Endothelial cell of umbilical vein (primary cell): ENCODE measurements at regions not wholly inside any gene's neighbourhood (a gene's known extent, or its start where the extent isn't known, plus 50 kb on each side); places are given as distances from the start of the nearest gene placed in this dataset.

Experiments
- BruUV-seq: library from RNA; stranded (reverse); fragments of 400-500 nt; replicated peaks from 2 replicates; lab custom pipeline; 2021; lab: Mats Ljungman, UMichigan
- CTCF ChIA-PET: fragments of 300-600, 350-600 bp; sonication (Branson Sonifier 250); formaldehyde crosslinking; loops from one replicate; lab custom pipeline; 2021; ENCODE audit warnings: antibody characterized with exemption, inconsistent platforms; lab: Charles Lee
- POLR2A ChIA-PET: fragments of 300-600, 350-600 bp; sonication (Branson Sonifier 250); formaldehyde crosslinking; loops from one replicate; lab custom pipeline; 2021; ENCODE audit warnings: antibody characterized with exemption, inconsistent platforms; lab: Charles Lee
- DNase-seq: peaks from one replicate; pipeline ENCODE4 v3.0.0-alpha.2; 2011; ENCODE audit warnings: low read depth, low spot score
- FAIRE-seq: peaks from 2 replicates; lab custom pipeline; 2011; peaks lifted over from hg19 to GRCh38; lab: Jason Lieb, UNC
- H2AFZ ChIP-seq: 2 replicates; pipeline ENCODE4 v1.6.0; 2012; ENCODE audit warnings: low read depth, low read length, control low read depth, inconsistent platforms
- H3K27ac ChIP-seq: 2 replicates; pipeline ENCODE4 v1.5.1; 2011; ENCODE audit warnings: low read depth, mild to moderate bottlenecking, control low read depth, low read length, moderate library complexity; ENCODE audit not compliant: insufficient read depth
- H3K27me3 ChIP-seq, 2 experiments: 2 replicates each; pipeline versions ENCODE4 v1.6.0 to v1.6.1; 2011; ENCODE audit warnings: low read length in 2 of 2, mixed read lengths in 1 of 2; ENCODE audit not compliant: control insufficient read depth in 2 of 2, insufficient read depth in 2 of 2
- H3K36me3 ChIP-seq, 2 experiments: 2 replicates in 1 of 2; 3 replicates in 1 of 2; pipeline ENCODE4 v1.5.1; 2011; ENCODE audit warnings: low read length in 2 of 2, mild to moderate bottlenecking in 1 of 2, moderate library complexity in 1 of 2; ENCODE audit not compliant: control insufficient read depth in 2 of 2, insufficient read depth in 2 of 2; ENCODE audit errors: extremely low read depth in 1 of 2
- H3K4me1 ChIP-seq: 3 replicates; pipeline ENCODE4 v1.5.1; 2011; ENCODE audit warnings: mild to moderate bottlenecking, low read length; ENCODE audit not compliant: control insufficient read depth, insufficient read depth; ENCODE audit errors: extremely low read depth
- H3K4me2 ChIP-seq: 2 replicates; pipeline ENCODE4 v1.6.1; 2011; ENCODE audit warnings: low read length, control low read depth, mixed read lengths; ENCODE audit not compliant: insufficient read depth
- H3K4me3 ChIP-seq, 3 experiments: fragments of 200-600 bp in 1 of 3; sonication (generic), shearing (Covaris generic) in 1 of 3; replicated peaks in 1 of 3; 2 replicates each; pipeline ENCODE4 v1.5.1; 2011 to 2016; ENCODE audit warnings: control low read depth in 3 of 3, low read length in 3 of 3, mild to moderate bottlenecking in 2 of 3, inconsistent platforms in 1 of 3, low read depth in 1 of 3, moderate library complexity in 1 of 3; ENCODE audit not compliant: insufficient read depth in 1 of 3
- H3K79me2 ChIP-seq: 2 replicates; pipeline ENCODE4 v1.6.0; 2012; ENCODE audit warnings: low read length, inconsistent platforms; ENCODE audit not compliant: control insufficient read depth, insufficient read depth
- H3K9ac ChIP-seq: replicated peaks from 2 replicates; pipeline ENCODE3; 2011; ENCODE audit warnings: low read length, control low read depth; ENCODE audit not compliant: insufficient read depth; ENCODE audit errors: extremely low read depth
- H3K9me1 ChIP-seq: replicated peaks from 3 replicates; pipeline ENCODE4 v1.6.0; 2011; ENCODE audit warnings: mild to moderate bottlenecking, low read length; ENCODE audit not compliant: control insufficient read depth, insufficient read depth; ENCODE audit errors: extremely low read depth
- H3K9me3 ChIP-seq: replicated peaks from 2 replicates; pipeline ENCODE4 v1.5.1; 2012; ENCODE audit warnings: low read length, inconsistent platforms; ENCODE audit not compliant: control insufficient read depth, insufficient read depth
- H4K20me1 ChIP-seq: replicated peaks from 2 replicates; pipeline ENCODE3; 2011; ENCODE audit warnings: mild to moderate bottlenecking, low read length; ENCODE audit not compliant: control insufficient read depth, insufficient read depth; ENCODE audit errors: extremely low read depth
- EZH2 ChIP-seq: IDR thresholded peaks from 2 replicates; pipeline ENCODE4 v1.6.1; 2012; ENCODE audit warnings: borderline replicate concordance, low read depth, mild to moderate bottlenecking, moderate library complexity, low read length, inconsistent platforms; ENCODE audit not compliant: severe bottlenecking
- FOS ChIP-seq: IDR thresholded peaks from 2 replicates; pipeline ENCODE4 v1.6.1; 2011; ENCODE audit warnings: mild to moderate bottlenecking, low read length, moderate library complexity, borderline replicate concordance; ENCODE audit not compliant: insufficient read depth
- GATA2 ChIP-seq: IDR thresholded peaks from 2 replicates; pipeline ENCODE4 v1.7.0; 2011; ENCODE audit warnings: low read depth, mild to moderate bottlenecking, moderate library complexity, mixed read lengths, low read length; ENCODE audit not compliant: insufficient read length, insufficient read depth
- JUN ChIP-seq: IDR thresholded peaks from 2 replicates; pipeline ENCODE4 v1.6.1; 2011; ENCODE audit warnings: borderline replicate concordance, low read depth; ENCODE audit not compliant: insufficient read length, insufficient read depth
- MYC ChIP-seq: IDR thresholded peaks from one replicate; pipeline ENCODE4 v1.6.1; 2011; ENCODE audit warnings: mild to moderate bottlenecking, low read depth, low read length
- POLR2A ChIP-seq: IDR thresholded peaks from 2 replicates; pipeline ENCODE4 v1.6.1; 2012; ENCODE audit warnings: low read depth, mild to moderate bottlenecking, control low read depth, low read length
- POLR2AphosphoS5 ChIP-seq: IDR thresholded peaks from 2 replicates; pipeline ENCODE4 v1.6.1; 2012; ENCODE audit warnings: low read depth, mild to moderate bottlenecking, control low read depth, low read length, moderate library complexity; ENCODE audit not compliant: insufficient read depth
- dilution Hi-C: fragments of 300-500 bp; cut with MboI; formaldehyde crosslinking; loops from one replicate; pipeline ENCODE4 v1.15.0; 2019; ENCODE audit warnings: low sequenced_read_pairs; ENCODE audit not compliant: extremely low pct_ligation_motif_present
- intact Hi-C: fragments of 100-400 bp; cut with micrococcal nuclease; formaldehyde crosslinking; loops from one replicate; pipeline ENCODE4 v1.10.0; 2022
- TF ChIP-seq, protein P1 (sequence below), 2 donors: IDR thresholded peaks; 1 replicate in 1 of 2; 2 replicates in 1 of 2; pipeline ENCODE4 v1.5.1; 2011; ENCODE audit warnings: low read length in 2 of 2, mild to moderate bottlenecking in 2 of 2, moderate library complexity in 2 of 2, control low read depth in 1 of 2, inconsistent platforms in 1 of 2, low read depth in 1 of 2; ENCODE audit not compliant: insufficient read depth in 1 of 2; ENCODE audit errors: extremely low read depth in 1 of 2
- TF ChIP-seq, protein P2 (sequence below): IDR thresholded peaks from 2 replicates; pipeline ENCODE4 v1.6.1; 2011; ENCODE audit not compliant: insufficient read depth, insufficient read length

DNA sequence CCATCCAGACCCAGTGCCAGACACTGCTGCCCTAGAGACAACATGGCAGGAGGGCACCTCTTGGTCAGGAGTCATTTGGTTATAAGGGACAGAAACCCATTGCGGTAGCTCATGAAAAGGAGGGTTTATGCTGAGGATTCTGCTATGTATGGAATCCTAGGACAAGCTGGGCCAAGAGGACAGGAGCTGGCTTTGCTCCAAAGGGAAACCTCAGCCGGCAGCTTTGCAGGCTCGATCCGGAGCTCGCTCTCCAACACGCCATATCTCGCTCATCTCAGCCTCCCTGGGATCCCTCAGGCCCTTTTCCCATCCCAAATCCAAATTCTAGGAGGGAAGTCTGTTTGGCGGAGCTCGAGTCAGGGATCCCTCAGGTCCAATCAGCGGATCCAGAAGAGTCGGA is 345.7 kb downstream of the GLRX3 start:
- no peaks in the 10 kb centered on the region for H3K27me3 ChIP-seq
- no peaks in the 10 kb centered on the region for H4K20me1 ChIP-seq
- dilution Hi-C loops = no loop called here
- no peak overlapping the region for H3K4me2 ChIP-seq
- no peaks in the 10 kb centered on the region for H3K9me1 ChIP-seq
- H3K4me3 ChIP-seq = no peak overlapping the region
- no peak overlapping the region for H2AFZ ChIP-seq
- H3K27ac ChIP-seq = no peak overlapping the region
- no peak overlapping the region for H3K9ac ChIP-seq
- FAIRE-seq (no peak), DNase-seq (no peak)
- CTCF ChIA-PET = no interaction called here
- POLR2A ChIA-PET = no interaction called here
- TF ChIP-seq EZH2 (no peak), FOS (no peak), POLR2AphosphoS5 (no peak), JUN (no peak), GATA2 (no peak), POLR2A (no peak), MYC (no peak)
- TF ChIP-seq, protein P1, sequence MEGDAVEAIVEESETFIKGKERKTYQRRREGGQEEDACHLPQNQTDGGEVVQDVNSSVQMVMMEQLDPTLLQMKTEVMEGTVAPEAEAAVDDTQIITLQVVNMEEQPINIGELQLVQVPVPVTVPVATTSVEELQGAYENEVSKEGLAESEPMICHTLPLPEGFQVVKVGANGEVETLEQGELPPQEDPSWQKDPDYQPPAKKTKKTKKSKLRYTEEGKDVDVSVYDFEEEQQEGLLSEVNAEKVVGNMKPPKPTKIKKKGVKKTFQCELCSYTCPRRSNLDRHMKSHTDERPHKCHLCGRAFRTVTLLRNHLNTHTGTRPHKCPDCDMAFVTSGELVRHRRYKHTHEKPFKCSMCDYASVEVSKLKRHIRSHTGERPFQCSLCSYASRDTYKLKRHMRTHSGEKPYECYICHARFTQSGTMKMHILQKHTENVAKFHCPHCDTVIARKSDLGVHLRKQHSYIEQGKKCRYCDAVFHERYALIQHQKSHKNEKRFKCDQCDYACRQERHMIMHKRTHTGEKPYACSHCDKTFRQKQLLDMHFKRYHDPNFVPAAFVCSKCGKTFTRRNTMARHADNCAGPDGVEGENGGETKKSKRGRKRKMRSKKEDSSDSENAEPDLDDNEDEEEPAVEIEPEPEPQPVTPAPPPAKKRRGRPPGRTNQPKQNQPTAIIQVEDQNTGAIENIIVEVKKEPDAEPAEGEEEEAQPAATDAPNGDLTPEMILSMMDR (IDR thresholded peaks at IDR 0.05; ENCODE audit: extremely low read depth in 1 of 2, insufficient read depth in 1 of 2, low read depth in 1 of 2, low read length in 2 of 2) = no peak
- TF ChIP-seq, protein P2, sequence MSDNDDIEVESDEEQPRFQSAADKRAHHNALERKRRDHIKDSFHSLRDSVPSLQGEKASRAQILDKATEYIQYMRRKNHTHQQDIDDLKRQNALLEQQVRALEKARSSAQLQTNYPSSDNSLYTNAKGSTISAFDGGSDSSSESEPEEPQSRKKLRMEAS = no peak
- H3K36me3 ChIP-seq = no peaks in the 10 kb centered on the region
- H3K9me3 ChIP-seq = peaks cover 24% of the 10 kb centered on the region
- no peaks in the 10 kb centered on the region for H3K4me1 ChIP-seq
- intact Hi-C loops = no loop called here
- no peaks in the 10 kb centered on the region for H3K79me2 ChIP-seq
- no TSS peak for BruUV-seq
